Germinal center (tissue), 1 donor: ENCODE measurements at regions not wholly inside any gene's neighbourhood (a gene's known extent, or its start where the extent isn't known, plus 50 kb on each side); places are given as distances from the start of the nearest gene placed in this dataset.
"Not testable (repeated sequence)": the region's sequence is repeated elsewhere in the genome, so short reads cannot be mapped to it uniquely, and the experiment has no call there.

Experiments used
- DNase-seq: peaks from one replicate; pipeline ENCODE4 v3.0.0; 2012; ENCODE audit warnings: mixed read lengths, low spot score

DNA sequence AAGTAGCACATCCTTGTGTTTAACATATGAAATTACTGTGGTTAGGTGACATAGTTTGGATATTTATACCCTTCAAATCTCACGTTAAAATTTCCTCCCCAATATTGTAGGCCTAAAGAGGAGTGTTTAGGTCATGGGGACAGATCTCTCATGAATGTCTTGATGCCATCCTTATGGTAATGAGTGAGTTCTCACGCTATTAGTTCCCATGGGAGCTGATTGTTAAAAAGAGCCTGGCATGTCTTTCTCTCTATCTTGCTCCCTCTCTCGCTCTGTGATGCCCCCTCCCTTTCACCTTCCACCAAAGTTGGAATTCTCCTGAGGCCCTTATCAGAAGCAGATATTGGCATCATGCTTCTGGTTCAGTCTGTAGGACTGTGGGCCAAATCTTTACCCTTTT is 660.1 kb downstream of the ADCYAP1 start:
- no peak for DNase-seq

DNA sequence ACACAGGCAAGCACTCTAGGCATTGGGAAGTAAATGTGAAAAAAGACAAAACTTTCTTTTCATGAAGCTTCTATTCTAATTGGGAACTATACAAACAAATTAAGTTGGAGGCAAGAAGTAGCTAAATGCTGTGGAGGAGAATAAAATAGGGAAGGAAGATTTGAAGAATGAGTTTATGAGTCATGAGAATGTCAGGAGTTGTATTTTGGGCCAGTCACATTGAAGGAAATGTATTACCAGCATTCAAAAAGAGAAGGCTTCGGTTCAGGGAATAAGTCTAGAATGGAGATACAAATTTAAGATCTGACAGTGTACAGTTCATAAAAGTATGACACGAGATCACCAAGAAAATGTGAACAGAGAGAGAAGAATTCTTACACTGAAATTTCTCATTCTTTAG is 666.5 kb downstream of the ADCYAP1 start:
- DNase-seq, result no peak

DNA sequence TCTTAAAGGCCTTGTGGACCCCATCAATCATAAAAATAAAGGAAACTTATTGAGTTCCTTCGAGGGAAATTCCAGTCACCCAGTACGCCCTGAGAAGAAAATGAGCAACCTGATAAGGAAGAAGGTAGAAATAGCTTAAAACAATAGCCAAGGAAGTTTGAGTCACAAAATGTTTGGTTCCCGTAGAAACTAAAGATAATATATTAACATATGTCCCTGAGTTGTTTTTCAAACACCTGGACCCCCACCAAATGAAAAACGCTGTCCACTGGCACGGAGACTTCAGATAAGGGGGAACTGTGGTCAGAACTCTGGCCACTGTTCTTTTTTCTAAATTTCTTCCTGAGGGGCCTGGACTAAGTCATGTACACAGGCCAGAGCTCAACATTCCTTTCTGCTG is 669.1 kb downstream of the ADCYAP1 start:
- no peak for DNase-seq

DNA sequence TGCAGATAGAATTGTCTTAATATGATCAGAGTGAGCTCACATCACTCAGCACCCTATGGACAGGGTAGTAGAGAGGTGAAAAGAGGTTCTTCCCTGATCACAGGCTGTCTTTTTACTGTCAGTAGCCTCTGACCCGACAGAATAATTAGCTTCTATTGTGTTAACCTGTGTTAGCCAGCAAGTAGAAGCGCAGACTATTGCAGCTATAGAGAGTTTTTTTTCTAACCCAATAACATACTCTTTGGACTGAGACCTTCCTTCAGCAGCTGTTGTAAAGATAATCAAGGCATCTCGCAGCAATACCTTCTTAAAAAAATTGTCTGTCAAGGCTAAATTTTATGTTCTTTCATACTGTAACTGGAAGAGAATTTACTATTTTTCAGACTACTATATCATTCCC is 670.4 kb downstream of the ADCYAP1 start:
- DNase-seq, result no peak

DNA sequence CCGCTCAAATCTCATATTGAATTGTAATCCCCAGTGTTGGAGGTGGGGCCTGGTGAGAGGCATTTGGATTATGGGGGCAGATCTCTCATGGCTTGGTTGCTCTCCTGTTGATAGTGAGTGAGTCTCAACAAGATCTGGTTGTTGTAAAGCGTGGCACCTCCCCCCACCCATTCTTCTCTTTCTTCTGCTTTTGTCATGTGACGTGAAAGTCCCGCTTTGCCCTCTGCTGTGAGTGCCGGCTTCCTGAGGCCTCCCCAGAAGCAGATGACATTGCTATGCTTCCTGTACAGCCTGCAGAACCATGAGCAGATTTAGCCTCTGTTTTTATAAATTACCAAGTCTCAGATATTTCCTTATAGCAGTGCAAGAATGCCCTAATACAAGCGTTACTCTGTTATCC is 673.8 kb downstream of the ADCYAP1 start:
- no peak for DNase-seq

DNA sequence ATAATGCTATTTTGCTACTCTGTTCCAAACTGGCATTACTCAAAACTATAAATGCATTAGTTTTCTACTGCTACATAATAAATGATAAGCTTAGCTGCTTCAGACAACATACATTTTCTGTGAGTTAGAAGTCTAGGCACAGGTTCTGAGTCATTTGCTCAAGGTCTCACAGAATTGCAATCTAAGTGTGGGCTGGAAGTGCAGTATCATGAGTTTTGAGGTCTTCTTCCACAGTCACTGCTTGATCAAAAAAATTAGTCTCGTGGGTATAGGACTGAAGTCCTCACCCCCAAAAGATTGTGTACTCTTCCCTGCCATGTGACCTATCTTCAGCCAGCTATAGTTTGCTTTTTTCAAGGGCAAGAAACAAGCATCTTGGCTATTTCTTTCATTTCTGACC is 676.9 kb downstream of the ADCYAP1 start:
- no peak for DNase-seq

DNA sequence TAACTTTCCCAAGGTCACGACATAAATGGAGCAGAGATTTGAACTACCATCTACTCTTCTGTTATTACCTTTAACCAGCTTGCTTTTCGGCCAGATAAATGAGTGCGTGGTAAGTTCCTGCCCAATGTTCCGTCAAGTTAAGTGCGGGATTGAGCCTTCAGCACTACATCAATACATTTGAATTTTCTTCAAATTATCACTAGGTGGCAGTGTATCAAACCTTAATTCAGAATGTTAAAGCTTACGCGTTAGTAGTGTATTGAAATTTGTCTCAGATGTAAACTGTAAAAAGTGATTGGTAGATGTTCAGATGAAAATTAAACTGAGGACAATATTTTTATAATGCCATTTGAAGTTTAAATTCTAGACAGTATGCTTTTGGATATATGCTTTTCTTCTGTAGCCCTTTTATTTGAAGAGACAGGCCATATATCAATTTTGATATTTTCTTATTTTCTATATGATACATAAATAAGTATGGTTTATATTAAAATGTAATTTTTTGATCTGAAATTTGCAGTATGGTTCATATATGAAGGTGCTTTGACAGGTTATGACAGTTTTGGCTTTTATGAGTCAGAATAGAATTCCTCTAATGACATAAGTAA is 681.3 kb downstream of the ADCYAP1 start:
- DNase-seq, result peak; percentile 3

DNA sequence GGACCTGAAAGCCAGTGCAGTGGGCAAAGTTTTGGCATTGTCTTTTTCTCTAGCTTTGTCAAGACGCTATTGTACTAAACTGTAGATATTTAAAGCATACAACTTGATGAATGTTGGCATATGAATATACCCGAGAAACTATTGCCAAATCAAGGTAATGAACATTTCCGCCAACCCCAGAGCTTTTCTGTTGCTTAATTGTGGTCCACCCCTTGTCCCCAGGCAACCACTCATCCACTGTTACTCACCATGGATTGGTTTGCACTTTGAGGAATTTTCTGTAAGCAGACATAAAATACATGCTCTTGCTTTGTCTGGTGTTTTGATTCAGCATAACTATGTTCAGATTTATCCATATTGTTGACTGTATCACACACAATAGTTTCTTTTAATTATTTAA is 688.4 kb downstream of the ADCYAP1 start:
- DNase-seq, result no peak

DNA sequence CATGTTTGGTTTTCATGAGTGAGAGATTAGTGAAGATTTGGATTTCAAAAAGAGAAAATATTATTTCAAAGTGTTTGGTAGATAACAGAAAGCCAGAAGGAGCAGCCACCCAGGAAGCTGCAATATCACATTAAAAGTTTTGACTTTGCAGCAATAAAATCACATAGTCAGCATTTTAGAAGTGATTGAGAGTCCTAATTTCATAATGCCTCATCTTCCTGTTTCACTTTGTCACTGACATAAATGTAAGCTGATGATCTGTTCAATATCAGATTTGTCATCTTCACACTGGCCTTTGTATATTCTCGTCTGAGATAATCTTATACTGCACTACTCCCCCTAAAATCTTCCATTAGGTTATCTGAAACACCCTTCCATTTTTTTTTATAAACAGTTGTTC is 690.5 kb downstream of the ADCYAP1 start:
- no peak for DNase-seq

DNA sequence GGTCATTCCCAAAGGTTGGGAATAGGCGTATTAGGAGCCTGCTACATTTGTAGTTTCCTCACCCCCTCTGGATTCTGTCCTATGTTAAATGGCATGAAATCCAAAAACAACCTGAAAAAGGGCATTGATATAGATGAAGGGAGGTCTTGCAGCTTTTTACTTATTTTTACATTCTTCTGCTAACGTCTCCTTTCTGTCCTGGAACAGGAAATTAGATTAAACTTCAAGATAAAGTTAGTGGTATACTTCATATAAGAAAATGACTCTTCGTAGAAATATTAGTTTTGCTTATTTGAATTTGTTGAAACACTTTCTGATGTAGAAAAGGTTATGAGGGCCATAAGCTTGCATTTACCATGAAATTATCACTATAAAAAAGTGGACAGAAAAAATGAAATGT is 694.5 kb downstream of the ADCYAP1 start:
- no peak for DNase-seq

DNA sequence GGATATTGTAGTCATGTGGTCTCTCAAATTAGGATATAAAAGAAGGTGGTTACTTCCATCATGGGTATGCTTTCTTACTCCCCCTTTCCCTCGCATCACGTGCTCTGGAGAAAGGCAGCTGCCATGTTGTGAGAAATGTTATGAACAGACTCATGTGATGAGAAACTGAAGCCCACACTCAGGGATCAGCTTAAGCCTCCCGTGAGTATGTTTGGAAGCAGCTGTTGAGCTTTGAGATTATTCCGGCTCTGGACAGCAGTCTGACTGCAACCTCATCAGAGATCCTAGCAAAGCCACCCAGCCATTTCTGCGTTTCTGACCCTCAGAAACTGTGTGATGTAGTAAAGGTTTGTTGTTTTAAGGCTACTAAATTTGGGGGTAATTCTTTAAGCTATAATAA is 700.1 kb downstream of the ADCYAP1 start:
- DNase-seq, result no peak

DNA sequence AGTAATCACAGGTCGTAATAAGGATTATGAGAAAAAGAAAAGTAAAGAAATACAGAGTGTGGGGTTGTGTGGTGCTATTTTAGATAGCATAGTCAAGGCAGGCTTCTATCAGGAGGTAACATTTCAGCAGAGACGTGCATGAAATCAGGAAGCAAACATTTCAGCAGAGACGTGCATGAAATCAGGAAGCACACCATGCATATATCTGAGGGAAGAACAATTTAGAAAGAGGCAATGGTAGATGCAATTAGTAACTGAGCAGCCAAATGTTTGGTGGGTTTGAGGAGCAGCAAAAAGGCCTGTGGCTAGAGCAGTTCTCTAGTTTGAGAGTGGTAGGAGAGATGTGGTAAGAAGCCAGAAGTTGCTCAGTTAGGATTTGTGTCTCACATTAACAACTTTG is 713.7 kb downstream of the ADCYAP1 start:
- DNase-seq, result no peak

DNA sequence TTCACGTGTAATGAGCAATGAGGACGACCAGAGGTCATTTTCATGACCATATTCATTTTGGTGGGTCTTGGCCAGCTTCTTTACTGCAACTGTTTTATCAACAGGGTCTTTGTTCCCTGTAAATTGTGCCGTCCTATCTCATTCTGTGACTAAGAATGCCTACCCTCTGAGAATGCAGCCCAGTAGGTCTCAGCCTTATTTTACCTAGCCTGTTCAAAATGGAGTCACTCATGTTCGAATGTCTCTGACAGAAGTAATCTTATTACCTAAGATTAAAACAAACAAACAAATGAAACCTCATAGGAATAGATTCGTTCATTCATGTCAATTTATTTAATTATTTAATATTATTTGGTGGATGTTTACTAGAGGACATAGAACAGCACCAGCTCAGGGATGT is 714.8 kb downstream of the ADCYAP1 start:
- DNase-seq, result no peak

DNA sequence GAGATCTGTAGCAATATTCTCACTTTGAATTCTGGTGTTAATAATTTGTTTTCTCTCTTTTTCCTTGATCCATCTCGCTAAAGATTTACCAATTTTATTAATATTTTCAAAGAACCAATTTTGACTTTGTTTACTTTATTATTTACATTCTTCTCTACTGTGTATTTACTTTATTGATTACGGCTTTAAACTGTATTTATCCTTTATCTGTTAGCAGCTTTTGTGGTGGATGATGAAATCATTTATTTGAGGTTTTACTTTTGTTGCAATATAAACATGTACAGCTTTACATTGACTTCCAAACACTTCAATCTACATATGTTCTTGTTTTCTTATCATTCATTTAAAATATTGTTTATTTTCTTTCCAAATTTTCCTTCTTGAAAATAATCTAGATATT is 719.9 kb downstream of the ADCYAP1 start:
- no peak for DNase-seq

DNA sequence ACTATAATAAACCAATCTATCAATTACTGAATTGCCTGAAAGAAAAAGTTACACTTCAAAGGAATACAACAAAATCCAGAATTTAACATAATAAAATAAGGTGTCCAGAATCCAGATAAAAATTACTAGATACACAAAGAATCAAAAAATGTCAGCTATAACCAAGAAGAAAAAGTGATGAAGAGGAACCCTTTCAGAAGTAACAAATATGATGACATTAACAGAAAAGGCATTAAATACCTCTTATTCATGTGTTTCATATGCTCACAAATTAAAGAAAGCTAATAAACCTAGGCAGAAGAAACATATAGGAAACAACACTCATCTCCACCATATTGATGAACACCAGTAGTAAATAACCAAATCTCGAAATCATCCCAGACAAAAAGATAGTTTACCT is 722.8 kb downstream of the ADCYAP1 start:
- DNase-seq, result no peak

DNA sequence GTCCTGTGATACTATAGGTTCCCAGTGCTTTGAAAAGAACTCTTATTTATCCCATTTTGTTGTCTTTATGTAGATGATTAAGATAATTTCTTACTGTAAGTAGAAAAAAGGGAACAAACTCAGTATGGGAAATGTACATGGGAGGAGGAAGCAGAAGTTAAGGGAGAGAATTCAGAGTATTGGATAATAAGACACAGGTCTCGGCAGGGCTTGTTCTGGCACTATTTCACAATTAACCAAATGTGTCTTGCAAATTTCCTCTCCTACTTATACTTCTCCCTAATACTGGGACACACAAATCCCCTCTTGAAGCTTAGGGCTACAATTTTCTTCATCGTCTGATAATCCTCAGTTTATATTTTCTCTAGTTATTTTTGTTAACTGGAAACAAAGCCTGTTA is 744.0 kb downstream of the ADCYAP1 start:
- no peak for DNase-seq

DNA sequence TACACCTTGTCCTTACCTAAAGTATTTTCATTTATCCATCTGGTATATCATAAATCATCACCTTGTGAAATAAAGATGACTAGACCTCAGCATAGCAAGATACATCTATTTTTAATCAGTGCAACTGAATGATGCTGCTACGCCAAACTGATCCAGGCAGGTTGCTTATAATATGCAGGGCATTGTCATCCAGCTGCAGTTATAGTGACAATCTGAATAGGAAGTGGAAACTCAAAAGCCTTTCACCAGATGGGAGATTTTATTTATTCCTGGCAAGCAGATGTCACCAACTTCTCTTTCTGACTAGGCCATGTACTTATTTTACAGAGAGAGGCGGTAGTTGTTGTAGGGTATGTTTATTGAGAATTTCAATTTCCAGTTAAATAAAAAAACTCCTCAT is 747.3 kb downstream of the ADCYAP1 start:
- DNase-seq, result no peak

DNA sequence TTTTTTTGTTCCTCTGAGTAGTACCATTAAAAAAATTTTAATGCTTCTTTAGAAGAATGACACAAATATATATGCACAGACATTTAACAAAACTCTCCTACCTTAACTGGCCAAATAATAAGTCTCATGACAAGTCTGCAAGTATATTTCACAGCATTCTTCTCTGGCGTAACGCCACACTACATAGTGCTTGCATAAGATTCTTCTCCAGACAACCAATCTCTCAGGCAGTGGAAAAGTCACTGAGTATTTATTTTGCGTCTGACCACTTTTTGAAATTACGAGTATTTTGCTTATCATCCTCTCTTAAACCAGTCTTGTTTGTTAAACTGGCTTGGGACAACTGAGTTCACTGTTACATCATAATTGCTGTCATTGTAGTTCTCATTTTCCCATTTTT is 749.2 kb downstream of the ADCYAP1 start:
- no peak for DNase-seq

DNA sequence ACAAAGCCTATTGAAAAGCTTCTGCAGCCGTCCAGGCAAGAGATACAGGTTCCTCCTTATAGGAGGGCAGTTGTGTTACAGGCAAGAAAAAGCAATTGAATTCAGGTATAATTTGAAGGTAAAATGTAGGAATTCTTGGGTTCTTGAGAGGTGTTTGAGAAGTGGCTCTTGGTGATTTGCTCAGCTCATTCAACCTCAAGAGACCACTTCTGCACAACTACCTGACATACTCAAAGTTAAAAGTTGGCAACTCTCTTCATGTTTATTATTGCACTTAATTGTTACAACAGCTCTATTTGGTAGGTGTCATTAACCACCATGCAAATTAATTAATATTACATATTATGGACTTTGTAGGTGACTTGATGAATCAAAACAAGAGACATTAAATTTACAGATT is 753.2 kb downstream of the ADCYAP1 start:
- no peak for DNase-seq

DNA sequence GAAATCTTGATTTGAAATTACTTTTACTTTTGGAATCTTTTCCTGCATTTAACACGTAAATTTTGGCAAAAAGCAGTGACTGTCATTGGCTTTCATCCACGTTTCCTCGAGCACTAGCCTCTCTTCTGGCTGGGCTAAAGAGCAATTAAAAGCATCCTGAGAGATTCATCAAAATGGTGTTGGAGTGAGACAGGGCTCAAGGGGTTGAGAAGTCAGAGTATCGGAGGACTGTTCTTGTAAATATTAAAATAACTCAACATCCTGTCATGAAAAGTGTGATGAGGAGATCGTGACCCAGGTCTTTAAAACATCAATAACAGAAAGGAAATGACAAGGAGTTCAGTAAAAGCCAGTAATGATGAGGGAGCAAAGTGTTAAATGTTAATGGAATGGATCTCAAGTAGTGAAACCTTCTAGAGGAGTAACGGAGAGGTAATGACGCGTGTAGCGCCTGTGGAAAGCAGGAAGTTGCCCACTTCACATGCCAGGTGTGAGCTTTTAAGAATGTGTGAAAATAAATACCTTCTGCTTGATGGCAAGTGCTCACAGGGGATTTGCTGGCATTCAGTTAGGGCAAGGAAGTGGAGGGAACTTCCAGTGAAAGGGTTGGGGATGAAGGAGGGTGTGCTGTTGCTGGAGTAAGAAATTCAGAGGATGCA is 754.4 kb downstream of the ADCYAP1 start:
- no peak for DNase-seq

DNA sequence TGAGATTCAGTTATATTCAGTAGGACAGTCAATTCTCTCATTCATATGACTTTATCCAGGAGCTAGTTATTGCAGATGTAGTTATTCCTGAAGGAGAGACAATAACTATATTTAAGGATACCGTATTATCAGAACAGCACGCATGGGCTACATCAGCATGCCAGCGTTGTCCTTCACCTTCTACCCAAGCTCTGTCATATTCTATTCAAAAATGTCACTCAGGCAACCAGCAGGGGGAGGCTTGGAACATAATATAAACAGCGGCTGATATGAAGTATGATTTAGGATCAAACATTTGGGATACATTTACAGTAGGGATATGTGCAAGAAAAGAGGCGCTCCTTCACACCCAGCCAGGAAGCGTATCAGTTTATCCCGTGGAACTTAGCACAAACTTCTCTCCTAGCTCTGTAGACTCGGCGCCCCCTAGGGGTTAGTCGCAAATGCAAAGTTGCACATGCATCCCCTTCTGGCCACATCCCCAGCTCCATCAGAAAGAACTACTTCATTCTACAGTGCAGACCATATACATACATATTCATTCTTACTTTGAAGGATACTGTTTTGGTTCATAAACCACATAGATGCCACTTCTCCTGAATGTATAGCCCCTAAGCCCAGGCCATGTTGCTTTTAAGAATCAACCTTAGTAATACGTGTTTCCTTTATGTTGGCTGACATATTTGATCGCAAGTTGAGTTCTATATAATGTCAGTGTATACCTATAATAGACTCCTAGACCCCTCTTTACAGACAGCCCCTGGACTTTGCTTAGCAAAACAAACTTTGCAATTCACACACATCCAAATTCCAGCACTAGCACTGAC is 759.4 kb downstream of the ADCYAP1 start:
- peak; percentile 1 for DNase-seq

DNA sequence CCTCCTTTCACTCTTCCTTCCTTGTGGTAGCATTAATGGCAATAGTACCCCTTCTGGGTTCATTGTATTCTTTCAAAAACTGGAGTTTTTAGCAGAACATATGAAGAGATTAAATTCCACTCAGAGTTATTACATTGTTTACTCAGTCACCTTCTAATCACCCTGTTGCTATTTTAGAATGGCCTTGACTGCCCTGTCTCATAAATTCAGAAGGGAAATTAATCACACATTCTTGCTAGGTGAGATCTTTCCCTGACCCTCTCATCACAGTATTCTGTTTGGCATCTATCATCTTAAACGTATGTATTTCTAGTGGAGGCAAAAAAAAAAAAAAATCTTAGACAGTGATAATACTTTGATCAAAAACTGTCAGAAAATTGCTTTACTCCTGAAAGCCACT is 760.4 kb downstream of the ADCYAP1 start:
- no peak for DNase-seq

DNA sequence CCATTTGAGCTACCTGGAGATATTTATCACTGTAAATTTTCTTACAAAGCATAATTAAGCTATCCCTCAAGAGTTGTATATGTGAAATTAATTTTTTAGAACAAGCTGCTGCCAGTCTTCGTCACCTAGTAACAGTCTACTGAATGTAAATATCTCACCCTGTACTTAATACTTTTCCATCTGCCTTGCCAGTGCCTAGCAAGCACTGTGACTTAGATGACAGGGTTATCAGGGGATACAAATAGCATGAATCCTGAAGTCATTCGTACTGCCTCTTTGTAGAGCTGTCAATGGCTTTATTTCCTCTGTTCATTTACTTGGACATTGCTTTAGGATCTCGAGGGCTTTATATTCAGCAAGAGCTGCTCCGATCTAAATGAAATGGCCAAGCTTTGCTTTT is 763.6 kb downstream of the ADCYAP1 start:
- DNase-seq, result no peak

DNA sequence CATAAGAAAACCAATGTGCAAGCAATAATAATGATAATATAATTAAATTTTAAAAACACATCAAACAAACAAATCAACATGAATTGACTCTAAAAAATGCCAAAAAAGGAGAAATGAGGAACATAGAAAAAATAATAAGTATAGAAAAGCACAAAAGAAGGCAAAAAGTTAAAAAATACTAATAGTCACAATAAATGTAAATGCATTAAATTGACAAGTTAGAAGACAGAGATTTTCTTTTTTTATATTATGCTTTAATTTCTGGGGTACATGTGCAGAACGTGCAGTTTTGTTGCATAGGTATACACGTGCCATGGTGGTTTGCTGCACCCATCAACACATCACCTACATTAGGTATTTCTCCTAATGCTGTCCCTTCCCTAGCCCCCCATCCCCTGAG is 767.0 kb downstream of the ADCYAP1 start:
- DNase-seq, result not testable (repeated sequence)
